NCI-H187 treated with DMSO at 0.1 percent for 48 hours (cell line): ENCODE measurements at regions not wholly inside any gene's neighbourhood (a gene's known extent, or its start where the extent isn't known, plus 50 kb on each side); places are given as distances from the start of the nearest gene placed in this dataset.
"Not testable (repeated sequence)": the region's sequence is repeated elsewhere in the genome, so short reads cannot be mapped to it uniquely, and the experiment has no call there.

ENCODE experiments used
- DNase-seq: peaks from one replicate; lab custom pipeline; 2025; lab: John Stamatoyannopoulos, UW

- no peak for DNase-seq
Observed at GRCh38 chr1:214983126-214983869, 99.2 kb upstream of the KCNK2 start.

- no peak for DNase-seq
Observed at GRCh38 chr1:214989341-214989740, 93.2 kb upstream of the KCNK2 start.

GRCh38 chr1:214990619-214991018 is 91.9 kb upstream of the KCNK2 start:
- DNase-seq, result no peak

GRCh38 chr1:214991691-214992315 is 90.7 kb upstream of the KCNK2 start:
- DNase-seq, result no peak

- DNase-seq, result no peak
Observed at GRCh38 chr1:214993419-214993818, 89.1 kb upstream of the KCNK2 start.

GRCh38 chr1:214997685-214998084 is 84.9 kb upstream of the KCNK2 start:
- DNase-seq, result no peak

- no peak for DNase-seq
Observed at GRCh38 chr1:215001419-215002021, 81.0 kb upstream of the KCNK2 start.

GRCh38 chr1:215002471-215002870 is 80.1 kb upstream of the KCNK2 start:
- DNase-seq, result no peak

GRCh38 chr1:215003686-215004085 is 78.9 kb upstream of the KCNK2 start:
- DNase-seq, result no peak

GRCh38 chr1:215004121-215004827 is 78.3 kb upstream of the KCNK2 start:
- DNase-seq, result no peak

- no peak for DNase-seq
Observed at GRCh38 chr1:215005078-215005477, 77.5 kb upstream of the KCNK2 start.

- no peak for DNase-seq
Observed at GRCh38 chr1:215005656-215006345, 76.7 kb upstream of the KCNK2 start.

- no peak for DNase-seq
Observed at GRCh38 chr1:215007880-215008279, 74.7 kb upstream of the KCNK2 start.

- DNase-seq, result no peak
Observed at GRCh38 chr1:215018555-215018954, 64.0 kb upstream of the KCNK2 start.

GRCh38 chr1:215022204-215022603 is 60.3 kb upstream of the KCNK2 start:
- no peak for DNase-seq

- DNase-seq, result no peak
Observed at GRCh38 chr1:215022741-215023141, 59.8 kb upstream of the KCNK2 start.

GRCh38 chr1:215023155-215023832 is 59.2 kb upstream of the KCNK2 start:
- no peak for DNase-seq

GRCh38 chr1:215028954-215029353 is 53.6 kb upstream of the KCNK2 start:
- DNase-seq, result no peak

GRCh38 chr1:215030581-215030980 is 52.0 kb upstream of the KCNK2 start:
- DNase-seq, result not testable (repeated sequence)

GRCh38 chr1:215031392-215031791 is 51.1 kb upstream of the KCNK2 start:
- DNase-seq, result no peak
